GM18520 (cell line): ENCODE measurements at regions not wholly inside any gene's neighbourhood (a gene's known extent, or its start where the extent isn't known, plus 50 kb on each side); places are given as distances from the start of the nearest gene placed in this dataset.
"Not testable (repeated sequence)": the region's sequence is repeated elsewhere in the genome, so short reads cannot be mapped to it uniquely, and the experiment has no call there.

ENCODE experiments used
- ATAC-seq: cut with Tn5 transposase; IDR thresholded peaks from one replicate; pipeline ENCODE4 v1.9.1; 2021; ENCODE audit not compliant: unreplicated experiment

- ATAC-seq, result no peak
Measured at GRCh38 chr10:32217216-32217615, 129.7 kb downstream of the EPC1 start.

GRCh38 chr10:32213838-32214237 is 133.1 kb downstream of the EPC1 start:
- ATAC-seq, result not testable (repeated sequence)

- ATAC-seq, result no peak
Measured at GRCh38 chr10:32211046-32211363, 136.0 kb downstream of the EPC1 start.

GRCh38 chr10:32210306-32211045 is 136.5 kb downstream of the EPC1 start:
- no peak for ATAC-seq

DNA sequence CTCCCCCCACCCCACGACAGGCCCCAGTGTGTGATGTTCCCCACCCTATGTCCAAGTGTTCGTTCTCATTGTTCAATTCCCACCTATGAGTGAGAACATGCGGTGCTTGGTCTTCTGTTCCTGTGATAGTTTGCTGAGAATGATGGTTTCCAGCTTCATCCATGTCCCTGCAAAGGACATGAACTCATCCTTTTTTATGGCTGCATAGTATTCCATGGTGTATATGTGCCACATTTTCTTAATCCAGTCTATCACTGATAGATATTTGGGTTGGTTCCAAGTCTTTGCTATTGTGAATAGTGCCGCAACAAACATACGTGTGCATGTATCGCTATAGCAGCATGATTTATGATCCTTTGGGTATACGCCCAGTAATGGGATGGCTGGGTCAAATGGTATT is 139.0 kb downstream of the EPC1 start:
- not testable (repeated sequence) for ATAC-seq

- peak; percentile 53 for ATAC-seq
Measured at GRCh38 chr10:32207544-32207943, 139.4 kb downstream of the EPC1 start.

- no peak for ATAC-seq
Measured at GRCh38 chr10:32205670-32206069, 141.3 kb downstream of the EPC1 start.

DNA sequence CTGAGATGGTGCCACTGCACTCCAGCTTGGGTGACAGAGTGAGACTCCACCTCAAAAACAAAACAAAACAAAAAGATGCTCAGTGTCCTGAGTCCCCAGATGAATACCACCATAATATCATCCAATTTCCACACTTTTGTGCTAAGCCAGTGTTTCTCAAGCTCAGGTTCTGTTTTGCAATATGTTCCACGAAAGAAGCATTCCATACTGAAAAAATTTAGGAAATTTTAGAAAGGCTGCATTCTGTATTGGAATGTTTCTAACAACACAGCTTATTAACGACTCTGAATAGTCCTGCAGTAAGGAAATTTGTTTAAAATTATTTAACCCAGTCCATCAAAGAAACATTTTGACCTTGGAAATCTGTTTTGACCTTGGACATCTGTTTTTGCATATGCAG is 142.4 kb downstream of the EPC1 start:
- no peak for ATAC-seq

DNA sequence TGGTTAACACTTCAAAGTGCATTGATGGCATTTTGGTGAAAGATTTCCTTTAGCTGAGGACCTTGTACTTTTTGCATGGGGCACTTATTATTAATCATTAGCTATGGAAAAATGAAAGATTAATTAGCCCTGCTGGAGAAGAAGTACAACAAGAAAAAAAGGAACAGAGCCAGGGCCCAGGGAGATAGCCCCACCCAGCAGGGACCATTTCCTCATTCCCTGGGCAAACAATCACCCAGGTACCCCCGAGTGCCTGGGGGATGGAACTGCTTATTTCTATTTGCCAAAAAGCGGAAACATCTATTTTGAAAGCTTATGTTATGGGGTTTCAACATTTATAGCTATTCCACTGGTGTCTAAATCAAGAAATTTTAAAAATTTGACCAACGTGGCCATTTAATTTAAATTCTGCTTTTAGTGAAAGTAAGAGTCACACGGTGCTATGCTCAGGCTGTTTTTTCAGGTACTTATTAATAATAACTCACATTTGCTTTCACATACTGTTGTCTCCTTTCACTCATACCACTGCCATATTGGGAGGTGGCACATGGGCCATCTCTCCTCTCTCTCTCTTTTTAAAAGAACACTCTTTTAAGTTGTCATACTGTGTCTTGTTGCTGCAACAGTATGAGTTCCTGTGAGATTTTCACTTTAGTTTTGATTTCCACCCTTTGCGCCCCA is 143.6 kb upstream of the KIF5B start:
- ATAC-seq, result no peak

DNA sequence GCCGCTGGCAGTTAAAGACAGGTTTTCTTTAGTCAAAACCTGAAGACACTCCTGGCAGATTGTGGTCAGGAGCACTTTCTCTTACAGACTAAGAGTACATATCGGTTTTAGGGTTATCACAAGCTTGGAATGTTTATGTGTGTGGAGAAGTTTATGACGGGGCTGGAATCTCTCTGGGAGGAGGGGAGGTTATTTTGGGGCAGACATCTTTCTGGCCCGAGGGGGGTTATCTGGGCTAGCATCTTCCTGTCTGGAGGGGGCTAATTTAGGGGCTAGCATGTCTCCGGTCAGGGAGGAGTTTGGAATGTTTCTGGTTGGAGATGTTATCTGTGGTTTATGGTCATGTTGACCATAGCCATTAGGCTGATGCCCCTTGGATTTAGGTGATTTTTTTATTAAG is 141.2 kb upstream of the KIF5B start:
- ATAC-seq, result no peak

- ATAC-seq, result no peak
Measured at GRCh38 chr10:32190890-32191491, 134.8 kb upstream of the KIF5B start.

DNA sequence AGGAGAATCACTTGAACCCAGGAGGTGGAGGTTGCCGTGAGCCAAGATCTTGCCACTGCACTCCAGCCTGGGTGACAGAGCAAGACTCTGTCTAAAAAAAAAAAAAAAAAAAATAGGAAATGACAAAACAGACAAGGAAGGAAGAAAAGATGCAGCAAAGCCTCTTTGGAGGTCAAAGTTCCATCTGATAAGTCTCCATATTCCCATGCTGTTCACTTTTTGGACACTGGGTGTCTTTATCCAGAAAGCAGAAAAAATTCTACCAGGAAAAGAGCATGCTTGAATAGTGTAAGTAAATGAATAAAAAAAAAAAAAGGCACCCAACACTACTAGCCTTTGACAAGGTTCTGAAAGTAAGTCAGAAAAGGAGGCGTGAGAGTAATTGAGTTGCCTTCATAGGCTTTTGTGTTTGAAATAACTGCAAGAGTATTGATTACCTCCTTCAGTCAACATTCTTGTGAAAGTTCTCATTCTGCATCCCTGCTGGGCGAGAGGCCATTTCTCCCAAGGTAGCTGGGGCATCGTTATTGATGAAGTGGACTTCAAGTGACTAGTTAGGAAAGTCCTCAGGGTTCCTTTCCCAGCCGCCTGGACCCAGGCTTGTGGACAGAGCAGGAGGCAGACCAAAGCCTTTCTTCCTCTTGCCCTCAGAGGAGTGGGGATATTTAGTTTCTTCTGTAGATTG is 133.3 kb upstream of the KIF5B start:
- no peak for ATAC-seq

DNA sequence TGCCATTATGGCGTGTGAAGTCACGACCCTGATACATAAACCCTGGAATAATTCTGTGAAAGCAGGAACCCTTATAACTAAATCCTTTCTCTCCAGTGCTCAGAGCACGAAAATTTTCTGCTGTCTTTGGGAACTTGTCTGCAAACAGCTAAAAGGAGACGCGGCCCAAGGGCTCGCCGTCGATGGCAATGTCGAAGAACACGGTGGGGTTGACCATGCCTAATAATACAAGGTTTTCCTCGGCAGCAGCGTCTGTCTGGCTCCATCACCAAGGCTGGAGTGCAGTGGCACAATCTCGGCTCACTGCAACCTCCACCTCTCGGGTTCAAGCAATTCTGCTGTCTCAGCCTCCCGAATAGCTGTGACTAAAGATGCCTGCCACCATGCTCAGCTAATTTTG is 132.4 kb upstream of the KIF5B start:
- not testable (repeated sequence) for ATAC-seq

GRCh38 chr10:32187686-32188085 is 131.5 kb upstream of the KIF5B start:
- no peak for ATAC-seq

- ATAC-seq, result not testable (repeated sequence)
Measured at GRCh38 chr10:32183652-32184051, 127.4 kb upstream of the KIF5B start.

DNA sequence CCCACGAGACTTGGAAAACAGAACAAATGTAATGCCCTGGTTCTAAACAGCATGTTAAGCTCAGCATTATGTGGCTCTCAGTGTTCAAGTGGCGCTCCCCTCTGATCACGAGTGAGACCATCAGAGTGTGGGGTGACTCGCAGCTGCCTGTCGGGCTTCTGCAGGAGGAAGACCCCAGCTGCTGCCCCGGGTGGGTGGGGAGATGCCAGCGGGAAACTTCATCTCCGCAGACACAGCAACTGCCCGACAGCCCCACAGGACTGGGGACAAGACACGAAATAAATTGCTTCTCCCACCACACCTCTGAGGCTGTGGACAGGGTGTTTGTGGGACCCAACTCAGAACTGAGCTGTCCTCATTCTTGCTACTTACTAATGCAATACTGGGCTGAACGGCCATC is 126.3 kb upstream of the KIF5B start:
- no peak for ATAC-seq

DNA sequence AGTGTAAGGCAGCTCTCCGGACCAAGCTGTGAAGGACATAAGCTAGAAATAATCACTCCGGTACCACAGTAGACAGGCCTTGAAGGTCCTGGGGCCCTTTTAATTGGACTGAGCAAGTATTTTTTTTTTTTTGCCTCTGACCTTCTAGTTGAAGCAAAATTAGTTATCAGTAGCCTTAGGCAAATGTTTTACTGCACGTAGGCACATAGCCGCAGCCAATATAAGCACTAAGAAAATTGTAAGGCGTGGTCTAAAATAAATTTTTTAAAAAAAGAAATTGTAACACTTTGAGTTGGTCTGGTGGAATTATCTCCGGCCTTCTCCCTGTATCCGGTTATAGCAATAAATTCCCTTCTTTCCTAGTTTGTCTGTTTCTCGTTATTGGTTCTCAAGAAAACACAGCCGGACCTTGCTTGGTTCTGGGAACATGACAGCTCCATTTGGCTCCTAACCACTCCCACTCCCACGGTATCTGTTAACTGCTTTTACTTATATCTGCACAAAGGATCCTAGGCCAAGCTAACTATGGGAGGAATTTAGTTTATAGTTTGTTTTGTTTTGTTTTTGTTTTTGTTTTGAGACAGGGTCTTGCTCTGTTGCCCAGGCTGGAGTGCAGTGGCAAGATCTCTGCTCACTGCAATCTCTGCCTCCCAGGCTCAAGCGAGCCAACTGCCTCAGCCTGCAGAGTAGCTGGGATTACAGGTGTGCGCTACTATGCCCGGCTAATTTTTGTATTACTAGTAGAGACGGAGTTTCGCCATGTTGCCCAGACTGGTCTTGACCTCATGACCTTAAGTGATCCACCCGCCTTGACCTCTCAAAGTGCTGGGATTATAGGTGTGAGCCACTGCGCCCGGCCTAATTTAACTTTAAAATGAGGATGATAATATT is 124.4 kb upstream of the KIF5B start:
- no peak for ATAC-seq

- no peak for ATAC-seq
Measured at GRCh38 chr10:32179836-32180235, 123.6 kb upstream of the KIF5B start.

GRCh38 chr10:32177594-32177993 is 121.4 kb upstream of the KIF5B start:
- not testable (repeated sequence) for ATAC-seq

- no peak for ATAC-seq
Measured at GRCh38 chr10:32175629-32176028, 119.4 kb upstream of the KIF5B start.
